ENCODE measurements at regions not wholly inside any gene's neighbourhood (a gene's known extent, or its start where the extent isn't known, plus 50 kb on each side); places are given as distances from the start of the nearest gene placed in this dataset.
A peak's percentile ranks its signal among the peaks of the same experiment; 100 is the strongest.

- no peak for TF ChIP-seq BCL3 (IDR thresholded peaks at IDR 0.05; ENCODE audit: borderline replicate concordance, insufficient read depth, low read depth, low read length, poor library complexity, severe bottlenecking)
- TF ChIP-seq NFYB (IDR thresholded peaks at IDR 0.05; ENCODE audit: insufficient read depth, low read depth, low read length), result 0 out of 2 replicates have a peak, but pooled peaks have one; percentile 51
- peak; percentile 79 for TF ChIP-seq POU2F2 (IDR thresholded peaks at IDR 0.05; ENCODE audit: borderline replicate concordance, low read depth, low read length)
- peak; percentile 64 to 79 for TF ChIP-seq BHLHE40 (IDR thresholded peaks at IDR 0.05; ENCODE audit: borderline replicate concordance in 1 of 2, low read depth in 2 of 2, low read length in 1 of 2)
- peak; percentile 88 for TF ChIP-seq CHD2 (IDR thresholded peaks at IDR 0.05; ENCODE audit: borderline replicate concordance, low read depth, low read length)
- TF ChIP-seq SIN3A (IDR thresholded peaks at IDR 0.05; ENCODE audit: low read depth, low read length), result no peak
- no peak for TF ChIP-seq JUNB (IDR thresholded peaks at IDR 0.05)
- TF ChIP-seq EED (IDR thresholded peaks at IDR 0.05; ENCODE audit: low read depth), result peak; percentile 96
- no peak for TF ChIP-seq KDM1A (IDR thresholded peaks at IDR 0.05; ENCODE audit: borderline replicate concordance)
- peak; percentile 55; the same call in 1 of the 2 replicates for TF ChIP-seq SPI1 (IDR thresholded peaks at IDR 0.05; ENCODE audit: borderline replicate concordance, insufficient read depth, low read depth, low read length)
- TF ChIP-seq PRDM15 (CRISPR knock-in tag; IDR thresholded peaks at IDR 0.05), result no peak
- TF ChIP-seq SMAD1 (IDR thresholded peaks at IDR 0.05; ENCODE audit: low read depth, partially characterized antibody), result no peak
- TF ChIP-seq RB1 (IDR thresholded peaks at IDR 0.05; ENCODE audit: borderline replicate concordance), result no peak
- TF ChIP-seq RFX5 (IDR thresholded peaks at IDR 0.05; ENCODE audit: low read depth, low read length), result no peak
- TF ChIP-seq EZH2 (IDR thresholded peaks at IDR 0.05; ENCODE audit: borderline replicate concordance, control insufficient read depth, low read depth, low read length), result no peak
- TF ChIP-seq MEF2A (IDR thresholded peaks at IDR 0.05; ENCODE audit: insufficient read depth, low read depth, low read length), result peak; percentile 49; the same call in 1 of the 2 replicates
- peak; percentile 71 for TF ChIP-seq CUX1 (IDR thresholded peaks at IDR 0.05; ENCODE audit: insufficient replicate concordance, low read depth, low read length)
- TF ChIP-seq WRNIP1 (IDR thresholded peaks at IDR 0.05; ENCODE audit: borderline replicate concordance, low read depth, low read length), result no peak
- no peak for TF ChIP-seq ATF3 (IDR thresholded peaks at IDR 0.05; ENCODE audit: borderline replicate concordance, extremely low read depth, low read depth, low read length)
These were observed 106.4 kb downstream of the AKAP11 start (continued) for GRCh38 chr13:42378383-42378780.
